CD4-positive, alpha-beta T cell treated with Interleukin-2 at 100 ng/mL for 4 hours (primary cell): ENCODE measurements at regions not wholly inside any gene's neighbourhood (a gene's known extent, or its start where the extent isn't known, plus 50 kb on each side); places are given as distances from the start of the nearest gene placed in this dataset.
"Not testable (repeated sequence)": the region's sequence is repeated elsewhere in the genome, so short reads cannot be mapped to it uniquely, and the experiment has no call there.

Source experiments
- DNase-seq: peaks from one replicate; pipeline ENCODE4 v3.0.0-alpha.2; 2020; ENCODE audit warnings: low spot score

DNA sequence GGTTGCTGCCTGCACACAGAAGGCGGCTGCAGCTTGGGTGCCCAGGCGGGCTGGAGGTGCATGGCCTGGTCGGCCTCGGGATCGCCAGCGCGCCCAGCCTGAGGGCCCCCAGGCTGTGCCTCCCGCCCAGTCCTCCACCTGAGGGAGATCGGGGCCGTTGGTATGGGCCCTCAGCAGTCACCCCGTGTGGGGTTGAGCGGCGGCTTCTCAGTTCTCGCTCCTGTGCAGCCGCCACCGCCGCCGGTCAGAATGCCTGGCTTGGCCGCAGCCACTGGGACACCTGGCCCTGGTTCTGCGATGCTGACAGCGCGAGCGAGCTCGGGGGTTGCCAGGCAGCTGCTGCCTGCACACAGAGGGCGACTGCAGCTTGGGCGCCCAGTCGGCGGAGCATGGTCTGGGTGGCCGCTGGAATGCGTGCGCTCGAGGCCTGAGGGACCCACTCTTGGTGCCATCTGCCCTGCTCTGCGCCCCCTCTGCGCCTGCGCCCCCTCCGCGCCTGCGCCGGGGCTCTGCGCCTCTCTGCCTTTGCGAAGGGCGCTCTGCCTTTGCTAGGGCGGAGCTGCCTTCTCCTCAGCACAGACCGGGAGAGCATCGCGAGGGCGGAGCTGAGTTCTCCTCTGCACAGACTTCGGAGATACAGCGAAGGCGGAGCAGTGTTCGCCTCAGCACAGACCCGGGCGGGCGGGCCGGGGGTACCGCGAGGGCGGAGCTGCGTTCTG, 84.6 kb upstream of the ZNG1F start:
- peak; percentile 77 for DNase-seq

- peak; percentile 21 for DNase-seq
Measured at GRCh38 chr9:41272879-41273548, 83.9 kb upstream of the ZNG1F start.

DNA sequence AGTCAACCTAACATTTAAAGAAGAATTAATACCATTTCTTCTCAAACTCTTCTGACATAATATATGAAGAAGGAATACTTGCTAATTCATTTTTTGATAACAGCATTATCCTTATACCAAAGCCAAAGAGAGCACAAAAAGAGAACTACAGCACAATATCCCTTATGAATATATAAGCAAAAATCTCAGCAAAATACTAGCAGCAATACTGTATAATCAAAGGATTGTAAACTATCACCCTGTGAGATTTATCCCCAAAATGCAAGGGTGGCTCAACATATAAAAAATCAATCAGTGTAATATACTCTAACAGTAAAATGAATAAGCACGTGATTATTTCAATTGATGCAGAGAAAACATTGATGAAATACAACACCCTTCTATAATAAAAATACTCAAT, 81.9 kb upstream of the ZNG1F start:
- DNase-seq = not testable (repeated sequence)

- DNase-seq = not testable (repeated sequence)
Measured at GRCh38 chr9:41269471-41269870, 80.4 kb upstream of the ZNG1F start.

- not testable (repeated sequence) for DNase-seq
Measured at GRCh38 chr9:41269054-41269453, 79.9 kb upstream of the ZNG1F start.

DNA sequence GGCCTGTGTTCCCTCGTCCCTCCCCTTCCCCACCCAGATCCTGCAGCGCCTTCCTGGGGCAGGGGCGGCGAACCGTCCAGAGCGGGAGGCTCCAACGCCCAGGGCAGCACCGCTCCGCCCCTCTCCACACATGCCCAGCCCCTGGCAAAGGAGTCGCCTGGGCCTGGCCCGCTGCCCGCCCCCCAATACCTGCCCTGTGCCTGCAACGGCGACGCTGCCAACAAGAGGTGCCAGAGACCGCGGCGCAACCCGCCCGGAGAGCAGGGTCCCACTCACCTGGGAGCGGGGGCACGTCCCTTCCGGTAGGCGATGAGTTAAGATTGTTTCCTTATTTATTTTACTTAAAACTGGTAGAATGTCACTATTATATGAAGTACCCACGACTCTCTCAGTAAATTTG, 77.5 kb upstream of the ZNG1F start:
- not testable (repeated sequence) for DNase-seq

DNA sequence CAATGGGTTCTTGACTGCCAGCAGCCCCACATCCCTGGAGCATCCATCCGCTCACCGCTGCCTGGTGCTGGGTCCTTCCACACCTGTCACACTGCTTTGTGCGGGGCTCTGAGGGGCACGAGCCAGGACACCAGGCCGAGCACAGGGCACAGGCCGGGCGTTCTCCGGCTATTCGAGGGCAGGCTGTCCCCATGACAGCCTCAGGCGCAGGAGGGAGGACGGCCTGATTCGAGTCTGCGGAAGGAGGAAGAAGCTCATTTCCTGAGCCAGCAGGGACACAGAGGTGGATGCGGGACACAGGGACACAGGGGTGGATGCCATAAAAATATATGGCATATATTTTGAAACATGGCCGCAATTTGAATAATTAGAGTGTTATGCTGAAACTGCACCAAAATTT, 76.9 kb upstream of the ZNG1F start:
- not testable (repeated sequence) for DNase-seq

GRCh38 chr9:41251973-41252372, 62.9 kb upstream of the ZNG1F start:
- DNase-seq = not testable (repeated sequence)

DNA sequence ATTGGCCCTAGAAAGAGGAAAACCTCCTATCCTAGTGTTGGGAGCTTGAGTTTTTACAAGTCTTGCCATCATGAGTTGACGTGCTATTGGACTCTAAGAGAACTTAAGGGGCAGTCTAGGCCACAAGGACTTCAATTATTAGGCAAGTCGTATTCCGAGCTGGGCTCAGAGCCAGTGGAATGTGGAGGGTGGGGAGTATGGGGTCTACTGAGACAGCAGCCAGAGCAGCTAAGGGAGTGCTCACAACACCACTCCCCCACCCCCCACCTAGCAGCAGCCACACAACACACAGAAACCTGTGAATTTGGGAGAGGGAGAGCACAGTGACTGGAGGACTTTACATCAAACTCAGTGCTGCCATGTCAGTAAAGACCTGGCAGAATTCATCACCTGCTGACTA, 62.0 kb upstream of the ZNG1F start:
- DNase-seq = not testable (repeated sequence)

DNA sequence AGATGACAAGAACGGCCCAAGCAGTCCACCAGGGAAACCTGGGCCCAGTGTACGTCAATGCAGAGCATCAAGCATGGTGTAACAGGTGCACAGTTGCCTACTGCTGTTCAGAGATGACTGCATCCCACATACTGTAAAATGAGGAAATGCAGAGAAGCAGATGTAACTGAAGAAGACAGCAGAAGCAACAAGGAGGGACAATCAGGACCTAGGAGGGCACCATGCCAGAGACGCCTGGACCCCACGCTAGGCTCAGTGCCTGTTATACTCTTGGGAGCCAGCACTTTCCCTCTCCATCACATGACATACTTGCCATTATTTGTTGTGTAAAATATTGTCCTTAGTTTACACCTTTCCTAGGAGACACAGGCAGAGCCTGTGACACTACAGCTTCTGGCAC, 57.6 kb upstream of the ZNG1F start:
- DNase-seq = not testable (repeated sequence)
